GM12874 (cell line): ENCODE measurements at regions not wholly inside any gene's neighbourhood (a gene's known extent, or its start where the extent isn't known, plus 50 kb on each side); places are given as distances from the start of the nearest gene placed in this dataset.

Experiments
- CTCF ChIP-seq: IDR thresholded peaks from 2 replicates; pipeline ENCODE4 v1.5.1; 2011; ENCODE audit warnings: low read depth, mild to moderate bottlenecking, control low read depth, low read length, moderate library complexity; ENCODE audit not compliant: insufficient read depth

GRCh38 chr7:8809320-8809719, 375.9 kb downstream of the NXPH1 start:
- TF ChIP-seq CTCF: no peak

GRCh38 chr7:8817448-8818036, 384.1 kb downstream of the NXPH1 start:
- TF ChIP-seq CTCF: no peak

- TF ChIP-seq CTCF: no peak
Measured at GRCh38 chr7:8818406-8818805, 385.0 kb downstream of the NXPH1 start.

GRCh38 chr7:8822595-8822994, 389.2 kb downstream of the NXPH1 start:
- TF ChIP-seq CTCF: no peak

- TF ChIP-seq CTCF: no peak
Measured at GRCh38 chr7:8823486-8823885, 390.1 kb downstream of the NXPH1 start.

GRCh38 chr7:8827329-8827728, 393.9 kb downstream of the NXPH1 start:
- no peak for TF ChIP-seq CTCF

GRCh38 chr7:8829100-8829499, 395.7 kb downstream of the NXPH1 start:
- TF ChIP-seq CTCF: no peak
